GM21576 (cell line): ENCODE measurements at regions not wholly inside any gene's neighbourhood (a gene's known extent, or its start where the extent isn't known, plus 50 kb on each side); places are given as distances from the start of the nearest gene placed in this dataset.

Experiments
- ATAC-seq: cut with Tn5 transposase; IDR thresholded peaks from one replicate; pipeline ENCODE4 v1.9.1; 2021; ENCODE audit warnings: mild to moderate bottlenecking, moderate library complexity; ENCODE audit not compliant: unreplicated experiment

GRCh38 chr9:87437966-87438365, 59.7 kb upstream of the DAPK1 start:
- ATAC-seq, result no peak

- no peak for ATAC-seq
Measured at GRCh38 chr9:87441251-87441650, 56.4 kb upstream of the DAPK1 start.

- ATAC-seq, result no peak
Measured at GRCh38 chr9:87442451-87442850, 55.2 kb upstream of the DAPK1 start.

GRCh38 chr9:87443006-87443405, 54.7 kb upstream of the DAPK1 start:
- ATAC-seq, result no peak

- no peak for ATAC-seq
Measured at GRCh38 chr9:87443461-87443860, 54.2 kb upstream of the DAPK1 start.

- ATAC-seq, result peak; percentile 95
Measured at GRCh38 chr9:87445646-87446045, 52.0 kb upstream of the DAPK1 start.

GRCh38 chr9:87446527-87446926, 51.1 kb upstream of the DAPK1 start:
- no peak for ATAC-seq

- ATAC-seq, result no peak
Measured at GRCh38 chr9:87447547-87448432, 49.9 kb upstream of the DAPK1 start.
